PC-9 (cell line): ENCODE measurements at regions not wholly inside any gene's neighbourhood (a gene's known extent, or its start where the extent isn't known, plus 50 kb on each side); places are given as distances from the start of the nearest gene placed in this dataset.

Experiments used
- BruUV-seq: library from RNA; stranded (reverse); fragments of 400-500 nt; replicated peaks from 2 replicates; lab custom pipeline; 2021; lab: Mats Ljungman, UMichigan
- CTCF ChIA-PET: fragments of 300-600 bp; sonication (Branson Sonifier 250); formaldehyde crosslinking; loops from one replicate; lab custom pipeline; 2022; ENCODE audit warnings: antibody characterized with exemption; lab: Charles Lee
- POLR2A ChIA-PET: fragments of 300-600 bp; sonication (Branson Sonifier 250); formaldehyde crosslinking; loops from one replicate; lab custom pipeline; 2022; ENCODE audit warnings: antibody characterized with exemption; ENCODE audit not compliant: unreplicated experiment; lab: Charles Lee
- DNase-seq, 2 experiments: peaks; one replicate each; pipeline versions ENCODE4 v3.0.0 to v3.0.0-alpha.2; 2015 to 2022; ENCODE audit warnings: mixed read lengths in 1 of 2
- H2AFZ ChIP-seq: fragments of 200-600 bp; sonication (generic); 2 replicates; pipeline ENCODE4 v1.8.1; 2017; ENCODE audit warnings: antibody characterized with exemption
- H3F3A ChIP-seq: fragments of 200-600 bp; sonication (generic); 2 replicates; pipeline ENCODE4 v1.8.1; 2017; ENCODE audit warnings: antibody characterized with exemption, mild to moderate bottlenecking, low read depth; ENCODE audit not compliant: insufficient read depth
- H3K27ac ChIP-seq: fragments of 200-600 bp; sonication (generic); 2 replicates; pipeline ENCODE4 v1.6.1; 2016; ENCODE audit warnings: mixed run types
- H3K27me3 ChIP-seq: fragments of 200-600 bp; sonication (generic); 2 replicates; pipeline ENCODE4 v1.6.1; 2016; ENCODE audit warnings: low read depth, mixed run types; ENCODE audit not compliant: insufficient read depth
- H3K36me3 ChIP-seq: fragments of 200-600 bp; sonication (generic); 2 replicates; pipeline ENCODE4 v1.6.1; 2016; ENCODE audit warnings: low read depth, mixed run types
- H3K4me1 ChIP-seq: fragments of 200-600 bp; sonication (generic); replicated peaks from 2 replicates; pipeline ENCODE4 v1.6.1; 2016; ENCODE audit warnings: mixed run types; ENCODE audit not compliant: insufficient read depth
- H3K4me2 ChIP-seq: fragments of 200-600 bp; sonication (generic); 2 replicates; pipeline ENCODE4 v1.6.1; 2017; ENCODE audit warnings: mixed run types
- H3K4me3 ChIP-seq: fragments of 200-600 bp; sonication (generic); 2 replicates; pipeline ENCODE4 v1.6.1; 2016; ENCODE audit warnings: mixed run types
- H3K79me2 ChIP-seq: fragments of 200-600 bp; sonication (generic); 2 replicates; pipeline ENCODE4 v1.6.1; 2017; ENCODE audit warnings: low read depth, mixed run types
- H3K9me2 ChIP-seq: fragments of 200-600 bp; sonication (generic); 2 replicates; pipeline ENCODE4 v1.8.1; 2017; ENCODE audit warnings: mild to moderate bottlenecking; ENCODE audit not compliant: insufficient read depth
- H3K9me3 ChIP-seq: fragments of 200-600 bp; sonication (generic); 2 replicates; pipeline ENCODE4 v1.8.1; 2016; ENCODE audit warnings: low read depth; ENCODE audit not compliant: insufficient read depth
- H4K20me1 ChIP-seq: fragments of 200-600 bp; sonication (generic); 2 replicates; pipeline ENCODE4 v1.8.1; 2017; ENCODE audit not compliant: insufficient read depth
- EZH2 ChIP-seq: fragments of 200-600 bp; sonication (generic); IDR thresholded peaks from 2 replicates; pipeline ENCODE4 v1.8.0; 2017; ENCODE audit warnings: antibody characterized with exemption, low read depth
- intact Hi-C: fragments of 100-400 bp; cut with micrococcal nuclease; formaldehyde crosslinking; loops from one replicate; pipeline ENCODE4 v1.10.0; 2022; ENCODE audit not compliant: unreplicated experiment
- TF ChIP-seq, protein P1 (sequence below): fragments of 200-600 bp; sonication (generic); conservative IDR thresholded peaks from 2 replicates; pipeline ENCODE4 v1.6.1; 2017; ENCODE audit warnings: mixed run types, antibody characterized with exemption, mild to moderate bottlenecking, moderate library complexity

GRCh38 chr3:164479406-164479805, 598.9 kb downstream of the SI start:
- H3K79me2 ChIP-seq = no peaks in the 10 kb centered on the region
- no peaks in the 10 kb centered on the region for H3K27me3 ChIP-seq
- no peak for DNase-seq
- TF ChIP-seq, protein P1, sequence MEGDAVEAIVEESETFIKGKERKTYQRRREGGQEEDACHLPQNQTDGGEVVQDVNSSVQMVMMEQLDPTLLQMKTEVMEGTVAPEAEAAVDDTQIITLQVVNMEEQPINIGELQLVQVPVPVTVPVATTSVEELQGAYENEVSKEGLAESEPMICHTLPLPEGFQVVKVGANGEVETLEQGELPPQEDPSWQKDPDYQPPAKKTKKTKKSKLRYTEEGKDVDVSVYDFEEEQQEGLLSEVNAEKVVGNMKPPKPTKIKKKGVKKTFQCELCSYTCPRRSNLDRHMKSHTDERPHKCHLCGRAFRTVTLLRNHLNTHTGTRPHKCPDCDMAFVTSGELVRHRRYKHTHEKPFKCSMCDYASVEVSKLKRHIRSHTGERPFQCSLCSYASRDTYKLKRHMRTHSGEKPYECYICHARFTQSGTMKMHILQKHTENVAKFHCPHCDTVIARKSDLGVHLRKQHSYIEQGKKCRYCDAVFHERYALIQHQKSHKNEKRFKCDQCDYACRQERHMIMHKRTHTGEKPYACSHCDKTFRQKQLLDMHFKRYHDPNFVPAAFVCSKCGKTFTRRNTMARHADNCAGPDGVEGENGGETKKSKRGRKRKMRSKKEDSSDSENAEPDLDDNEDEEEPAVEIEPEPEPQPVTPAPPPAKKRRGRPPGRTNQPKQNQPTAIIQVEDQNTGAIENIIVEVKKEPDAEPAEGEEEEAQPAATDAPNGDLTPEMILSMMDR = no peak
- TF ChIP-seq EZH2 = no peak
- CTCF ChIA-PET = no interaction called here
- intact Hi-C loops = no loop called here
- no peaks in the 10 kb centered on the region for H3K9me3 ChIP-seq
- no peaks in the 10 kb centered on the region for H4K20me1 ChIP-seq
- no peaks in the 10 kb centered on the region for H3K9me2 ChIP-seq
- BruUV-seq = no TSS peak
- H3K4me3 ChIP-seq = no peak overlapping the region
- H3F3A ChIP-seq = no peaks in the 10 kb centered on the region
- H2AFZ ChIP-seq = peak overlapping the region; percentile 54; the same call in 1 of the 2 replicates
- POLR2A ChIA-PET = no interaction called here
- no peaks in the 10 kb centered on the region for H3K36me3 ChIP-seq
- no peak overlapping the region for H3K27ac ChIP-seq
- no peaks in the 10 kb centered on the region for H3K4me1 ChIP-seq
- H3K4me2 ChIP-seq = no peak overlapping the region

- H3K9me2 ChIP-seq = no peaks in the 10 kb centered on the region
- H3K4me1 ChIP-seq = no peaks in the 10 kb centered on the region
- H3K36me3 ChIP-seq = no peaks in the 10 kb centered on the region
- no peaks in the 10 kb centered on the region for H3K27me3 ChIP-seq
- CTCF ChIA-PET = no interaction called here
- TF ChIP-seq, protein P1 = no peak
- TF ChIP-seq EZH2 = no peak
- intact Hi-C loops = no loop called here
- BruUV-seq = no TSS peak
- POLR2A ChIA-PET = no interaction called here
- no peaks in the 10 kb centered on the region for H3K79me2 ChIP-seq
- H2AFZ ChIP-seq = no peak overlapping the region
- no peaks in the 10 kb centered on the region for H3K9me3 ChIP-seq
- H3K4me3 ChIP-seq = no peak overlapping the region
- no peaks in the 10 kb centered on the region for H4K20me1 ChIP-seq
- H3K4me2 ChIP-seq = no peak overlapping the region
- no peak for DNase-seq
- H3F3A ChIP-seq = no peaks in the 10 kb centered on the region
- H3K27ac ChIP-seq = no peak overlapping the region
Measured at GRCh38 chr3:164478323-164478722, 600.0 kb downstream of the SI start.

DNA sequence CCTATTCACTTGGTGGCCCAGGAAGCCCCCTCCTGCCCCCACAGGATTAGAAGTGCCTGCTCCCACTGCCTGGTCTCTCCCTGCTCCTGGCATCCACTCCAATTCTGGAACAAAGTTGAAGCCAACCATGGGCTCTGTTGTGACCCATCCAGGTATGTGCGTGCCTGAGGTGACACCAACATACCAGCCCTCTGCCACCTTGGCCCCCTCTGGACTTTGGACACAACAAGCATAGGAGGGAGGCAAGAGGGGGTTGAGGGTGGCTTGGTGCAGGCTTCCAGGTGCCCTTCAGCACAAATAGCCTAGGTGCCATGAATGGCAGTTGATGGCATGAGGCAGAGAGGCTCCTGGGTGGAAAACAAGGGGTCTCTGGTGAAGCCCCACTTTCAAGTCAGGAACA, 600.9 kb downstream of the SI start:
- BruUV-seq = no TSS peak
- Histone ChIP-seq H3F3A (no peaks in the 10 kb centered on the region), H3K4me1 (no peaks in the 10 kb centered on the region), H3K4me2 (no peak overlapping the region), H3K27me3 (no peaks in the 10 kb centered on the region), H4K20me1 (no peaks in the 10 kb centered on the region), H3K4me3 (no peak overlapping the region), H3K36me3 (no peaks in the 10 kb centered on the region), H3K27ac (no peak overlapping the region), H3K9me2 (no peaks in the 10 kb centered on the region), H3K9me3 (no peaks in the 10 kb centered on the region), H3K79me2 (no peaks in the 10 kb centered on the region), H2AFZ (no peak overlapping the region)
- ChIA-PET CTCF (no interaction called here), POLR2A (no interaction called here)
- intact Hi-C loops = no loop called here
- no peak for DNase-seq
- TF ChIP-seq, protein P1 = no peak
- no peak for TF ChIP-seq EZH2
